Loucy (cell line): ENCODE measurements at regions not wholly inside any gene's neighbourhood (a gene's known extent, or its start where the extent isn't known, plus 50 kb on each side); places are given as distances from the start of the nearest gene placed in this dataset.
"Not testable (repeated sequence)": the region's sequence is repeated elsewhere in the genome, so short reads cannot be mapped to it uniquely, and the experiment has no call there.

Experiments used
- H2AFZ ChIP-seq: fragments of 200-600 bp; sonication (generic); 2 replicates; pipeline ENCODE4 v1.6.0; 2016; ENCODE audit warnings: antibody characterized with exemption, mild to moderate bottlenecking, low read length, moderate library complexity
- H3F3A ChIP-seq: fragments of 200-600 bp; 2 replicates; pipeline ENCODE4 v1.6.0; 2016; ENCODE audit warnings: antibody characterized with exemption, low read depth, mild to moderate bottlenecking
- H3K27me3 ChIP-seq: fragments of 200-600 bp; sonication (generic); 2 replicates; pipeline ENCODE4 v1.6.1; 2014; ENCODE audit warnings: low read length, mild to moderate bottlenecking; ENCODE audit not compliant: insufficient read depth, poor library complexity, severe bottlenecking
- H3K36me3 ChIP-seq: fragments of 200-600 bp; sonication (generic); 2 replicates; pipeline ENCODE4 v1.6.1; 2016; ENCODE audit warnings: low read length; ENCODE audit not compliant: insufficient read depth
- H3K4me1 ChIP-seq: fragments of 200-600 bp; sonication (generic); 2 replicates; pipeline ENCODE4 v1.5.1; 2014; ENCODE audit warnings: low read length, mild to moderate bottlenecking; ENCODE audit not compliant: insufficient read depth, poor library complexity, severe bottlenecking
- H3K4me2 ChIP-seq: fragments of 200-600 bp; sonication (generic); 2 replicates; pipeline ENCODE4 v1.6.0; 2014; ENCODE audit warnings: antibody characterized with exemption, low read length, low read depth, mild to moderate bottlenecking; ENCODE audit not compliant: poor library complexity, severe bottlenecking
- H3K4me3 ChIP-seq: fragments of 200-600 bp; sonication (generic); 2 replicates; pipeline ENCODE4 v1.5.1; 2014; ENCODE audit warnings: low read length, mild to moderate bottlenecking, mixed read lengths; ENCODE audit not compliant: poor library complexity, severe bottlenecking
- H3K79me2 ChIP-seq: fragments of 200-600 bp; sonication (generic); 2 replicates; pipeline ENCODE4 v1.6.1; 2014; ENCODE audit warnings: low read length; ENCODE audit not compliant: insufficient read depth
- H3K9ac ChIP-seq: fragments of 200-600 bp; sonication (generic); 2 replicates; pipeline ENCODE4 v1.6.0; 2014; ENCODE audit warnings: mild to moderate bottlenecking, low read depth, low read length, moderate library complexity; ENCODE audit not compliant: poor library complexity, severe bottlenecking
- H3K9me2 ChIP-seq: fragments of 200-600 bp; sonication (generic); replicated peaks from 2 replicates; pipeline ENCODE4 v1.6.1; 2016; ENCODE audit warnings: low read depth, low read length, mixed read lengths
- H3K9me3 ChIP-seq: fragments of 200-600 bp; sonication (generic); 2 replicates; pipeline ENCODE4 v1.6.1; 2014; ENCODE audit warnings: mild to moderate bottlenecking, antibody characterized with exemption, low read length, low read depth; ENCODE audit not compliant: insufficient read depth
- H4K20me1 ChIP-seq: fragments of 200-600 bp; sonication (generic); 2 replicates; pipeline ENCODE4 v1.6.0; 2014; ENCODE audit warnings: antibody characterized with exemption, low read length, mild to moderate bottlenecking; ENCODE audit not compliant: insufficient read depth, poor library complexity, severe bottlenecking
- EZH2phosphoT487 ChIP-seq: fragments of 200-600 bp; IDR thresholded peaks from 2 replicates; pipeline ENCODE4 v1.6.1; 2018; ENCODE audit warnings: antibody characterized with exemption, mild to moderate bottlenecking, moderate library complexity, borderline replicate concordance
- TF ChIP-seq, protein P1 (sequence below): fragments of 200-600 bp; sonication (generic); conservative IDR thresholded peaks from 2 replicates; pipeline ENCODE4 v1.5.1; 2014; ENCODE audit warnings: mild to moderate bottlenecking, antibody characterized with exemption, low read length

DNA sequence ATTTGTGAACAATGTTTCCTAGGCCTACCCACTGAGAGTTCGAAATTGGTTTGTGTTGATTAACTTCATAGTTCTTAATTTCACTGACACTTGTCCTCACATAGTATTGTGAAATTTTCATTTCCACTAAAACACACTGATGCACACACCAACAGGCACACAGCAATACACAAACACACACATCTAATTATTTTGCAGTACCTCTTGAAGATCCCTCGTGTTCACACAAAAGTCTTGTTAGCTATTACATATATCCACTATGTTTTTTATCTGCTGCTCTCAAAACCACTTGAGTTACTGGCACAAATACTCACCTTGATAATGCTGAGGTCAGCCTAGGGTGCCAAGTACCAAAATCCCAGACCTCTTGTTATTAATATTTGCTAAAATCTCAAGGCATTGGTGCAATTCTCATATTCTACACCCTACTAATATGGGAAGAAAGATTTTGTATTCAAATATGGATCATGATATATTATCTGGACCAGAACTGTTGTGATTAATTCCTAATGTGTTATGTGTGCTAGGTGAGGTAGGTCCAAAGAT is 767.4 kb upstream of the CDH10 start:
- Histone ChIP-seq H3F3A (no peaks in the 10 kb centered on the region), H3K79me2 (no peaks in the 10 kb centered on the region), H3K27me3 (no peaks in the 10 kb centered on the region), H3K36me3 (no peaks in the 10 kb centered on the region), H3K4me3 (no peak overlapping the region), H3K9ac (no peak overlapping the region), H3K4me1 (no peaks in the 10 kb centered on the region), H3K4me2 (no peak overlapping the region), H4K20me1 (no peaks in the 10 kb centered on the region), H3K9me2 (no peaks in the 10 kb centered on the region), H2AFZ (no peak overlapping the region), H3K9me3 (no peaks in the 10 kb centered on the region)
- TF ChIP-seq, protein P1, sequence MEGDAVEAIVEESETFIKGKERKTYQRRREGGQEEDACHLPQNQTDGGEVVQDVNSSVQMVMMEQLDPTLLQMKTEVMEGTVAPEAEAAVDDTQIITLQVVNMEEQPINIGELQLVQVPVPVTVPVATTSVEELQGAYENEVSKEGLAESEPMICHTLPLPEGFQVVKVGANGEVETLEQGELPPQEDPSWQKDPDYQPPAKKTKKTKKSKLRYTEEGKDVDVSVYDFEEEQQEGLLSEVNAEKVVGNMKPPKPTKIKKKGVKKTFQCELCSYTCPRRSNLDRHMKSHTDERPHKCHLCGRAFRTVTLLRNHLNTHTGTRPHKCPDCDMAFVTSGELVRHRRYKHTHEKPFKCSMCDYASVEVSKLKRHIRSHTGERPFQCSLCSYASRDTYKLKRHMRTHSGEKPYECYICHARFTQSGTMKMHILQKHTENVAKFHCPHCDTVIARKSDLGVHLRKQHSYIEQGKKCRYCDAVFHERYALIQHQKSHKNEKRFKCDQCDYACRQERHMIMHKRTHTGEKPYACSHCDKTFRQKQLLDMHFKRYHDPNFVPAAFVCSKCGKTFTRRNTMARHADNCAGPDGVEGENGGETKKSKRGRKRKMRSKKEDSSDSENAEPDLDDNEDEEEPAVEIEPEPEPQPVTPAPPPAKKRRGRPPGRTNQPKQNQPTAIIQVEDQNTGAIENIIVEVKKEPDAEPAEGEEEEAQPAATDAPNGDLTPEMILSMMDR, result no peak
- TF ChIP-seq EZH2phosphoT487, result no peak

DNA sequence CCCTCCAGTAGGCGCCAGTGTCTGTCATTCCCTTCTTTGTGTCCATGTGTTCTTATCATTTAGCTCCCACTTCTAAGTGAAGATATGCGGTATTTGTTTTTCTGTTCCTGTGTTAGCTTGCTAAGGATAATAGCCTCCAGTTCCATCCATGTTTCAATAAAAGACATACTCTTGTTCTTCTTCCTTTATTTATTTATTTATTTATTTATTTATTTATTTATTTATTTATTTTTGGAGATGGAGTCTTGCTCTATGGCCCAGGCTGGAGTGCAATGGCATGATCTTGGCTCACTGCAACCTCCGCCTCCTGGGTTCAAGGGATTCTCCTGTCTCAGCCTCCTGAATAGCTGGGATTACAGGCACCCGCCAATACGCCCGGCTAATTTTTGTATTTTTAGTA is 762.6 kb upstream of the CDH10 start:
- H3K27me3 ChIP-seq, H3K9ac ChIP-seq: not testable (repeated sequence)

GRCh38 chr5:25405850-25406249 is 761.1 kb upstream of the CDH10 start:
- H3K9ac ChIP-seq, result no peak overlapping the region
- no peak overlapping the region for H3K4me3 ChIP-seq
- H3K9me2 ChIP-seq, result no peaks in the 10 kb centered on the region
- no peaks in the 10 kb centered on the region for H4K20me1 ChIP-seq
- no peaks in the 10 kb centered on the region for H3K27me3 ChIP-seq
- H3K9me3 ChIP-seq, result no peaks in the 10 kb centered on the region
- no peaks in the 10 kb centered on the region for H3K4me1 ChIP-seq
- no peaks in the 10 kb centered on the region for H3K36me3 ChIP-seq
- H3K79me2 ChIP-seq, result no peaks in the 10 kb centered on the region
- no peaks in the 10 kb centered on the region for H3F3A ChIP-seq
- H3K4me2 ChIP-seq, result no peak overlapping the region
- TF ChIP-seq, protein P1, result no peak
- TF ChIP-seq EZH2phosphoT487, result no peak
- no peak overlapping the region for H2AFZ ChIP-seq

More for the DNA sequence above, 762.6 kb upstream of the CDH10 start:
- not testable (repeated sequence) for H3K9me3 ChIP-seq, H2AFZ ChIP-seq, H4K20me1 ChIP-seq, H3K79me2 ChIP-seq, H3K4me2 ChIP-seq, H3F3A ChIP-seq, H3K4me3 ChIP-seq, H3K36me3 ChIP-seq, H3K9me2 ChIP-seq, H3K4me1 ChIP-seq

DNA sequence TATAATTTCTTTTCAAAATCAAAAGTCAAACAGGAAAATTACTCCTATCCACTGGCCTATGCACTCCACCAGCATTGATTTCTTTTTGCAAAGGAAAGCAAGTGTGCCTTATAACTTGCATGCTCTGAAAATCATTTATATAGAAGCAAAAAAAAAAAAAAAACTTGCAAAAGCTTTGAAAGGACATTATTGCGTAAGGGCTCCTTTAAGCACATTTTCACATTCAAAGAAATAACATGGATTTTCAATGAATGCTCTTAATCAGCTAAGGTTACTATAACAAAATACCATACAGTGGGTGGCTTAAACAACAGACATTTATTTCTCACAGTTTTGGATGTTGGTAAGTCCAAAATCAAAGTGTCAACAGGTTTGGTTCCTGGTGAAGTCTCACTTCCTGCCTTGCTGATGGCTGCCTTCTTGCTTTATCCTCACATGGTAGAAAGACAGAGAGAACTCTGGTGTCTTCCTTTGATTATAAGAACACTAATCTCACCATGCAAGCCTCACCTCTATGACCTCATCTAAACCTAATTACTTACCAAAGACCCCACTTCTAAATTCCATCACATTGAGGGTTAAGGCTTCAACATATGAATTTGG is 755.2 kb upstream of the CDH10 start:
- Histone ChIP-seq H3K4me1 (no peaks in the 10 kb centered on the region), H4K20me1 (no peaks in the 10 kb centered on the region), H3F3A (no peaks in the 10 kb centered on the region), H3K9me2 (no peaks in the 10 kb centered on the region), H3K9me3 (no peaks in the 10 kb centered on the region), H3K27me3 (no peaks in the 10 kb centered on the region), H3K4me3 (no peak overlapping the region), H3K9ac (no peak overlapping the region), H2AFZ (no peak overlapping the region), H3K4me2 (no peak overlapping the region), H3K36me3 (no peaks in the 10 kb centered on the region), H3K79me2 (no peaks in the 10 kb centered on the region)
- TF ChIP-seq EZH2phosphoT487, result no peak
- TF ChIP-seq, protein P1, result no peak
